OCI-LY1 (cell line): ENCODE measurements at regions not wholly inside any gene's neighbourhood (a gene's known extent, or its start where the extent isn't known, plus 50 kb on each side); places are given as distances from the start of the nearest gene placed in this dataset.
"Not testable (repeated sequence)": the region's sequence is repeated elsewhere in the genome, so short reads cannot be mapped to it uniquely, and the experiment has no call there.

Experiments used
- CTCF ChIP-seq: fragments of 200-600 bp; sonication (generic), shearing (Covaris generic); IDR thresholded peaks from 2 replicates; pipeline ENCODE4 v1.5.1; 2017; ENCODE audit warnings: mild to moderate bottlenecking, antibody characterized with exemption, low read length, moderate library complexity, mixed read lengths
- EZH2 ChIP-seq: fragments of 200-600 bp; sonication (generic), shearing (Covaris generic); IDR thresholded peaks from 2 replicates; pipeline ENCODE4 v1.8.0; 2017; ENCODE audit warnings: borderline replicate concordance, mixed run types, mild to moderate bottlenecking, antibody characterized with exemption, low read length, moderate library complexity, mixed read lengths

- TF ChIP-seq CTCF, EZH2: not testable (repeated sequence)
Observed at GRCh38 chr15:101967364-101967763, 155.4 kb downstream of the OR4F15 start.
